ENCODE measurements at regions not wholly inside any gene's neighbourhood (a gene's known extent, or its start where the extent isn't known, plus 50 kb on each side); places are given as distances from the start of the nearest gene placed in this dataset.

DNA sequence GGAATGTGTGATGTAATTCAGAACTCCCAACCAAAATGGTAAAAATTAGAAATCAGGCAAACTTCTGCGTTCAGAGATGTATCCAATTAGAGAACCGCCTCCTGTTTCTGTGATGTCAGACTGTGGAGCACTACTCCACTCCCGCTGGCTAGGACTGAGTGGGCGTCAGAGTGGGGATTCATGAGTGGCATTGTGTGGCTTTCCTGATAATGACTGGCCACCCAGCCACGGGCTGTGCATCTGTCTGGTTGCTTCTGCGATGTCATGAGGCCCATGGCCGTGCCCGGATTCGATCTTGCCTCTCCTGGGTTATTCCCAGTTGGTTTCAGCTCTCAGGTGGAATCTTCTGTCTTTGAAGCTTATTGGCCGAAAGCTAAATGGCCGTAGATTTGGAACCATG is 87.1 kb upstream of the KCNA1 start:
- 89 to 90% methylated on average over 11 of the region's 11 CpGs for WGBS, 2 donors
- intact Hi-C loops (cut with DNase I; ENCODE audit: low total_unique reads): no loop called here
- DNase-seq (ENCODE audit: low spot score in 2 of 2): no peak
- TF ChIP-seq, protein P1, sequence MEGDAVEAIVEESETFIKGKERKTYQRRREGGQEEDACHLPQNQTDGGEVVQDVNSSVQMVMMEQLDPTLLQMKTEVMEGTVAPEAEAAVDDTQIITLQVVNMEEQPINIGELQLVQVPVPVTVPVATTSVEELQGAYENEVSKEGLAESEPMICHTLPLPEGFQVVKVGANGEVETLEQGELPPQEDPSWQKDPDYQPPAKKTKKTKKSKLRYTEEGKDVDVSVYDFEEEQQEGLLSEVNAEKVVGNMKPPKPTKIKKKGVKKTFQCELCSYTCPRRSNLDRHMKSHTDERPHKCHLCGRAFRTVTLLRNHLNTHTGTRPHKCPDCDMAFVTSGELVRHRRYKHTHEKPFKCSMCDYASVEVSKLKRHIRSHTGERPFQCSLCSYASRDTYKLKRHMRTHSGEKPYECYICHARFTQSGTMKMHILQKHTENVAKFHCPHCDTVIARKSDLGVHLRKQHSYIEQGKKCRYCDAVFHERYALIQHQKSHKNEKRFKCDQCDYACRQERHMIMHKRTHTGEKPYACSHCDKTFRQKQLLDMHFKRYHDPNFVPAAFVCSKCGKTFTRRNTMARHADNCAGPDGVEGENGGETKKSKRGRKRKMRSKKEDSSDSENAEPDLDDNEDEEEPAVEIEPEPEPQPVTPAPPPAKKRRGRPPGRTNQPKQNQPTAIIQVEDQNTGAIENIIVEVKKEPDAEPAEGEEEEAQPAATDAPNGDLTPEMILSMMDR (IDR thresholded peaks at IDR 0.05): no peak
- no peak for TF ChIP-seq POLR2A (IDR thresholded peaks at IDR 0.05)
- no peak overlapping the region for H3K4me3 ChIP-seq (ENCODE audit: low read depth, poor library complexity, severe bottlenecking)

DNA sequence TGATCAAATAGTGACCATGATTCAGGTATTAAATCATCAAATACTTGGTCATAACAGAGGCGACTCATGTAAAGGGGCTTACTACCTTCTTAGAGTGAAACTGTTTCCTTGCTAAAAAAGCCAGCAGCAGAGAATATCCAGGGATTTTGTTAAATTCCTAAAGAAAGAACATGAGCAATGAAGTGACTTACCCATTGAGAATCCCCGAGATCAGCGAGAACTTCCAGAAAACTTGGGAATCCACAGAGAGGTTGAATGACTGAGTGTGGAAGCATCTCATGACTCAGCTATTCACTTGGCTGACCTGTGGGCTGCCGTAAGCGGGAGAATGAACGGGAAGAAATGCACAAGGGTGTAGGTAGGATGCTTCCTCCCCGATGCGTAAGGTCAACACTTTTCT is 85.3 kb upstream of the KCNA1 start:
- no peak for DNase-seq (ENCODE audit: low spot score in 2 of 2)
- intact Hi-C loops (cut with DNase I; ENCODE audit: low total_unique reads): no loop called here
- 80 to 92% methylated on average over 8 of the region's 8 CpGs for WGBS, 2 donors
- H3K4me3 ChIP-seq (ENCODE audit: low read depth, poor library complexity, severe bottlenecking): no peak overlapping the region
- TF ChIP-seq POLR2A (IDR thresholded peaks at IDR 0.05): no peak
- TF ChIP-seq, protein P1 (IDR thresholded peaks at IDR 0.05): no peak

DNA sequence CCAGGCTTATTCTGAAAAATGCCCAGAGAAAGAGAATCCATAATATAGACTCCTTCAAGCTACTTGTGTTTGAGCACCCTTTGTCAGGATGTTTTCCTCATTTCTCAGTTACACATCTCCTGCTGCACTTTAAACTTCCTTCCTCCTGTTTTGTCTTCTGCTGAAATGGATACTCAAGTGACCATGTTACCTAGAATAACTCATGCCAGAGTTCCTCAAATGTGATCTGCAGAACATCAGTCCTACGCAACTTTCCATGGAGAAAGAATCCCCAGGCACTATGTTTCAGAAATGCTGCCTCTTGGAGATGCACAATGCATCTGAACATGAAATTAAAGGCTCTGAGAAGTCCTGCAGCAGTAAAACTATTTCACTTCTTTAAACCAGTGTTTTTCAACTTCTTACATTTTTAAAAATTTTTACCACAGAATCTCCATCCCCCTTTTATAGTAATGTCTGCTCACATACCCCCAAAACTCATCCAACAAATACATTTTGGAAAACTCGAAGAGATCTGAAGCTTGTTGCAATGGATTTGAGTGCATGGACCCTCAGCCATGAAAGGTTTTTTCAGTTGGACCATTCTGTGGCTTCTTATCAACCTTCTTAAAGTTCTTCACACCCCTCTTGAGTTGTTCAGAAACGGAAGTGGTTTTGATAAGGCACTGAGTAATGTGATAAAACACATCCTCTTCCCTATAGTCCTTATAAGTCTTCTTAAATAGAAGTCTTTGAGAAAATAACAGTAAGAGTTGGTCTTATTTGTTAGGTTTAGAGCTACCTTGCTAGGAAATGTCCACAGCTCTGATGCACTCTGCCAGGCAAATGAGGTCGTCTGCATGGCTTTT is 84.5 kb upstream of the KCNA1 start:
- intact Hi-C loops (cut with DNase I; ENCODE audit: low total_unique reads): no loop called here
- WGBS, 2 donors: 74 to 75% methylated on average over 4 of the region's 4 CpGs
- no peak for DNase-seq (ENCODE audit: low spot score in 2 of 2)
- TF ChIP-seq POLR2A (IDR thresholded peaks at IDR 0.05): no peak
- TF ChIP-seq, protein P1 (IDR thresholded peaks at IDR 0.05): no peak
- H3K4me3 ChIP-seq (ENCODE audit: low read depth, poor library complexity, severe bottlenecking): no peak overlapping the region

DNA sequence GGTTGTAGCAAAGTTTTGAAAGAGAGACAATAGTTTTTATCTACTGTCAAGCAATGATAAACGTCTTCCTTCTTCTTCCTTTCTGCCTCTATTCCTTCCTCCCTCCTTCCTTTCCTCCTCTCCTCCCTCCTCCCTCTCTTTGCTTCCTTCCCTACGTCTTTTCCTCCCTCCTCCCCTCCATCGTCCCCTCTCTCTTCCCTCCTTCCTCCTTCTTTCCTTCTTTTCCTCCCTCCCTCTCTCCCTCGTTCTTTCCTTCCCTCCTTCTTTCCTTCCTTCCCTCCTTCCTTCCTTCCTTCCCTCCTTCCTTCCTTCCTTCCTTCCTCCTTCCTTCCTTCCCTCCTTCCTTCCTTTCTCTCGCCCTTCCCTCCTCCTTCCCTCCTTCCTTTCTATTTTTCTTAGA is 82.8 kb upstream of the KCNA1 start:
- 37 to 39% methylated on average over 5 of the region's 5 CpGs for WGBS, 2 donors
- DNase-seq (ENCODE audit: low spot score in 2 of 2): no peak

DNA sequence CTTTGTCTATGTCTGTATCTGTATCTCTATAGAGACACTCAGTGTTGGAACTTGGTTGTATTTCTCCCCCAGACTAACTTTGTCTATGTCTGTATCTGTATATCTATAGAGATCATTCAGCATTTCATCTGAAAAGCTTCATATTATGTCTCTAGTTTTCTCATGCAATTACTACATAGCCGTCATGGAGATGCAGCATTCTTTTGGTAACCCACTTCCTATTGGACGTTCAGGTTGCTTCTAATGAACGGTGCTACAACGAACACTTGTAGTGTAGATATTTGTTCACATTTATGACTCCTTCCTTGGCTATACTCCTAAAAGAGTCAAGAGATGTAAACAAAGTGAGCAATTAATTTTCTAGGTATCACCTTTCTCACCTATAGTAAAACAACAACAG is 81.5 kb upstream of the KCNA1 start:
- no peak for DNase-seq (ENCODE audit: low spot score in 2 of 2)
- TF ChIP-seq POLR2A (IDR thresholded peaks at IDR 0.05): no peak
- TF ChIP-seq, protein P1 (IDR thresholded peaks at IDR 0.05): no peak
- no peak overlapping the region for H3K4me3 ChIP-seq (ENCODE audit: low read depth, poor library complexity, severe bottlenecking)
- 50 to 63% methylated on average over 4 of the region's 4 CpGs for WGBS, 2 donors
- intact Hi-C loops (cut with DNase I; ENCODE audit: low total_unique reads): no loop called here

More for the DNA sequence above, 82.8 kb upstream of the KCNA1 start:
- no peak overlapping the region for H3K4me3 ChIP-seq (ENCODE audit: low read depth, poor library complexity, severe bottlenecking)
- TF ChIP-seq, protein P1 (IDR thresholded peaks at IDR 0.05): no peak
- TF ChIP-seq POLR2A (IDR thresholded peaks at IDR 0.05): no peak
- intact Hi-C loops (cut with DNase I; ENCODE audit: low total_unique reads): no loop called here
